ENCODE measurements at regions not wholly inside any gene's neighbourhood (a gene's known extent, or its start where the extent isn't known, plus 50 kb on each side); places are given as distances from the start of the nearest gene placed in this dataset.

DNA sequence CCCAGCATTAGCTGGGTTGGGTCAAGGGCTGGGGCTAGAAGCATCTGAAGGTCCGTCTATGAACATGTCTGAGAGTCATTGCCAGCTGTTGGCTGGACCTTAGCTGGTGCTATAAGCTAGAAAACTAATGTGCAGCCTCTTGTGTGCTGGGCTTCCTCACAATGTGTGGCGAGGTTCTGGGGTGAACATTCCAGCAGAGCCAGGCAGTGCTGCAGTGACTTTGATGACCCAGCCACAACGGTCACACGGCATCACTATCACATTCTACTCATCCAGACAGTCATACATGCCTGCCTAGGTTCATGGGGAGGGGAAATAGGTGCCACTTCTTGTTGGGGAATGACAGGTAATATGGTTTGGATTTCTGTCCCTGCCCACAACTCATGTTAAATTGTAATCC lies 260.5 kb downstream of the CYP26B1 start:
- H3K36me3 ChIP-seq (ENCODE audit: control insufficient read depth, insufficient read depth, low read length), result no peaks in the 10 kb centered on the region
- H3K4me1 ChIP-seq (ENCODE audit: control insufficient read depth, insufficient read depth, low read length, poor library complexity, severe bottlenecking), result peaks cover 8% of the 10 kb centered on the region
- H3K27ac ChIP-seq (ENCODE audit: low read depth, low read length, severe bottlenecking), result no peak overlapping the region
- 91 to 93% methylated on average over 1 of the region's 4 CpGs for WGBS, 2 experiments (ENCODE audit: insufficient coverage in 2 of 2)
- peaks cover 3% of the 10 kb centered on the region for H3K9me3 ChIP-seq (ENCODE audit: control insufficient read depth, low read length)
- no peak overlapping the region for H3K4me3 ChIP-seq (ENCODE audit: extremely low read depth, insufficient read depth, low read length, poor library complexity, severe bottlenecking)

DNA sequence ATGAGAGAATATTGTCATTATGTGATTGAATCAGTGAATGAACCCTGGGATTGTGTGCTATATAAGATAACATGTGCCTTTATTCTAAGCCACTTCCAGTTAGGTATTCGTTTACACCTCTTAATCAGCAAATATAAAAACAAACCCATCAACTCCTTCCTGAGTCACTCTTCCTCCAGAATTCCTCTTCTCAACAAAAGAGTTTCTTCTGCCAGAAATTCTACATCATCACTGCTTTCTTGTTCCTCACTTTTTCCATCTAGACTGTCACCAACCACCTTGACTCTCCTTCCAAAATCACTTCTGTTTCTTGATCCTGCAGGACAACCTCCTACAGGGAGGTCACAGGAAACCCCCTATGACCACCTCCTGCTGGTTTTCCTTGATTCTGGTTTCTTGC lies 261.4 kb downstream of the CYP26B1 start:
- Histone ChIP-seq H3K4me1 (ENCODE audit: control insufficient read depth, insufficient read depth, low read length, poor library complexity, severe bottlenecking) (peaks cover 18% of the 10 kb centered on the region), H3K9me3 (ENCODE audit: control insufficient read depth, low read length) (peaks cover 3% of the 10 kb centered on the region), H3K36me3 (ENCODE audit: control insufficient read depth, insufficient read depth, low read length) (no peaks in the 10 kb centered on the region), H3K4me3 (ENCODE audit: extremely low read depth, insufficient read depth, low read length, poor library complexity, severe bottlenecking) (no peak overlapping the region), H3K27ac (ENCODE audit: low read depth, low read length, severe bottlenecking) (no peak overlapping the region)
- WGBS, 2 experiments (ENCODE audit: insufficient coverage in 2 of 2), result 90 to 100% methylated on average over 1 of the region's 1 CpG

DNA sequence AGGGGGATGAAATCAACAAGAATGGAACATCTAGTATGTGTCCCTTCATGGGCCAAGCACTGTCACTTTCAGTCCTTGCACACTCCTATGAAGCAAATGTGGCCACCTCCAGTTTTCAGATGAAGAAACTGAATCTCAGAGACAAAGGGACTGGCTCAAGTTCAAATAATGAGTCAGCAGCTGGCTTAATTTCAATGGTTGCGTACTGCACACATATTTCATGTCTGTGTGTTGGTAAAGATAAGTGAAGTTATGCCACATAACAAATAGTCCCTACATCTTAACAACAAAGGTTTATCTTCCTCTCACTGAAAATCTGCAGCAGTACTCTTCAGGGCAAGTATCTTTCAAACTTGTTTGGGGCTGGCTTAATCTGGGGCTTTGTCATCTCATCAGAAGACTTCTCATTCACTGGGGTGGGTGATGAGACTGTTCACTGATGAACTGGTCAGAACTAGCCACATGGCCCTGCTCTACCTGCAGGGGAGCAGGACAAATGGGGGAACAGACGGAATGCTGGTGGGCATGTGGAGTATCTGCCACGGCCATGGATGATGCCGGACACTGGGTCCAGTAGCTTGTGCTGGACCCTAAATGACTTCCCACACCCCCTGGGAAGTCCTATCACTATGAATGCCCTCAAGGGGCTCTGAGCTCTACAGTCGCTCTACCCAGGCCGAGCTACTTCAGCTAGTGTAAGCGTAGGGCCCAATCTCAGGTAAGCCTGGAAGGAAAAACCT lies 263.2 kb downstream of the CYP26B1 start:
- Histone ChIP-seq H3K36me3 (ENCODE audit: control insufficient read depth, insufficient read depth, low read length) (no peaks in the 10 kb centered on the region), H3K27ac (ENCODE audit: low read depth, low read length, severe bottlenecking) (no peak overlapping the region), H3K4me1 (ENCODE audit: control insufficient read depth, insufficient read depth, low read length, poor library complexity, severe bottlenecking) (peaks cover 31% of the 10 kb centered on the region), H3K4me3 (ENCODE audit: extremely low read depth, insufficient read depth, low read length, poor library complexity, severe bottlenecking) (no peak overlapping the region), H3K9me3 (ENCODE audit: control insufficient read depth, low read length) (peaks cover 3% of the 10 kb centered on the region)
- 95 to 96% methylated on average over 6 of the region's 7 CpGs for WGBS, 2 experiments (ENCODE audit: insufficient coverage in 2 of 2)

GRCh38 chr2:71882949-71883472 lies 264.7 kb downstream of the CYP26B1 start:
- Histone ChIP-seq H3K36me3 (ENCODE audit: control insufficient read depth, insufficient read depth, low read length) (no peaks in the 10 kb centered on the region), H3K9me3 (ENCODE audit: control insufficient read depth, low read length) (peaks cover 3% of the 10 kb centered on the region), H3K4me1 (ENCODE audit: control insufficient read depth, insufficient read depth, low read length, poor library complexity, severe bottlenecking) (peaks cover 31% of the 10 kb centered on the region), H3K27ac (ENCODE audit: low read depth, low read length, severe bottlenecking) (no peak overlapping the region), H3K4me3 (ENCODE audit: extremely low read depth, insufficient read depth, low read length, poor library complexity, severe bottlenecking) (no peak overlapping the region)
- WGBS, 2 experiments (ENCODE audit: insufficient coverage in 2 of 2), result 83 to 85% methylated on average over 7 to 8 of the region's 8 CpGs

DNA sequence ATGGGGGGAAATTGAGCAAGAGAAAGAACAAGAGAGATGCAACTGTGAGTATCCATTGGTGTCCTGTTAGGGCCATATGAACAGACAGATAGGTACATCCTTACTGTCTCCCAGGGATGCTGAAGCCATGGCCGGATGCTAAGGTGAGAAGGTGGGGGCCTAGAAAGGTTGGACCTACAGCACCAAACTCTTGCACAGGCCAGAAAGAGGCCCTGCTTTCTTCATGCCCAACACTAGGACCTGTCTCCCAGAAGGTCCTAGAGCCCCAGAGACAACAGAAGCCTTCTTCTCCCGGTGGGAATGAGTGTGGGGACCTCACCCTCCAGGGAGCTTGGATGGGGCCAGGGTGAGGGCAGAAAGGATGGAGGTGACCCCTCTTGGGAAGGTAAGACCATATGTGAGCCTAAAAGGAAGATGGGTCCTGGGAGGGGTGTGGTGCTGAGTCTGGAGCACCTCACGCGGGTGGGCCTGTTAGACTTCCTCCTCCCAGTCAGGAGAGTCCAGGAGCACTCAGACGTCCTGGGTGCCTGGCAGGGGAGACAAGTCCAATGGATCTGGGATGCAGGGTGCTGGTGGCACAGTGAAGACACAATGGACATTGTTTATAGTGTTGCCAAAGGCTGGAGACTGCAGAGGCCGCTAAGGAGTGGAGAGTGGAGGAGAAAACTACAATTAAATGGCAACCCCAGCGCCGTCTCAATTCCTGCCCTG lies 265.3 kb downstream of the CYP26B1 start:
- peaks cover 3% of the 10 kb centered on the region for H3K9me3 ChIP-seq (ENCODE audit: control insufficient read depth, low read length)
- H3K36me3 ChIP-seq (ENCODE audit: control insufficient read depth, insufficient read depth, low read length), result no peaks in the 10 kb centered on the region
- no peak overlapping the region for H3K27ac ChIP-seq (ENCODE audit: low read depth, low read length, severe bottlenecking)
- H3K4me3 ChIP-seq (ENCODE audit: extremely low read depth, insufficient read depth, low read length, poor library complexity, severe bottlenecking), result no peak overlapping the region
- 92 to 98% methylated on average over 6 to 7 of the region's 8 CpGs for WGBS, 2 experiments (ENCODE audit: insufficient coverage in 2 of 2)
- peaks cover 31% of the 10 kb centered on the region for H3K4me1 ChIP-seq (ENCODE audit: control insufficient read depth, insufficient read depth, low read length, poor library complexity, severe bottlenecking)

DNA sequence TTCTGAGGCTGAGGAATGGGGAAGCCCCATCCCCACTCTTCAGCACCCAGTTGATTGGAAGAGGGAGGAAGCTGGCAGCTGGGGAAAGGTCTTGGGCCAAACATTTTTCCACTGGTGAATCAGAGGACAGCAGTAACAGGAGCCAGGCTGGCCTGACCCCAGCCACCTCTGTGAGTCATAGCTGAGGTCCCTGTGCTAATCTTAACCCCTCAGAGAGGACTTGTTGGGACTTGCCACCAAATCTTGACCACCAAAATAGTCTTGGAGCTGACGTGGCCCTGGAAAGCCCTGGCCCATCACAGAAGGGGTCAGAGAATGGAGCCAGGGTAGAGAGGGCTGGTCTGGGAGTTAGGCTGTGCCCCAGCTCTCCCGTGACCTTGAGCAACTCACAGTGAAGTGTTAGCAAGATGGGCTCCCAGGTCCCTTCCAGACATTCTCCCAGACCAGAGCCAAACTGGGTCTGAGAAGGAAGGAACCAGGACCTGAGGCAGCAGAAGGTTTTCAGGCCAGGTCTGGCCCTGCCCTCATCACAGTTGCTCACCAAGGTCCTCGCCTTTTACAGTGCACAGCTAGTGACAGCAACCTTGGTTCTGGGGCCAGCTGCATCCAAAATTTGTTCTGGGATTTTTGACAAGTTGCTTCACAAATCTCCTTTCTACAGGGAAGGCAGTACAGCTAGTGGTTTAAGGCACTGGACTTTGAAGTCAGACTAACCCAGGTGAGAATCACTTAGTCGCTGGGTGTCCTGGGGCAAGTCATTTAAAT lies 266.6 kb downstream of the CYP26B1 start:
- no peak overlapping the region for H3K4me3 ChIP-seq (ENCODE audit: extremely low read depth, insufficient read depth, low read length, poor library complexity, severe bottlenecking)
- H3K36me3 ChIP-seq (ENCODE audit: control insufficient read depth, insufficient read depth, low read length), result no peaks in the 10 kb centered on the region
- H3K27ac ChIP-seq (ENCODE audit: low read depth, low read length, severe bottlenecking), result peak overlapping the region; percentile 16
- H3K9me3 ChIP-seq (ENCODE audit: control insufficient read depth, low read length), result peaks cover 3% of the 10 kb centered on the region
- WGBS, 2 experiments (ENCODE audit: insufficient coverage in 2 of 2), result 96 to 100% methylated on average over 4 of the region's 4 CpGs
- peaks cover 31% of the 10 kb centered on the region for H3K4me1 ChIP-seq (ENCODE audit: control insufficient read depth, insufficient read depth, low read length, poor library complexity, severe bottlenecking)

- no peak overlapping the region for H3K27ac ChIP-seq (ENCODE audit: low read depth, low read length, severe bottlenecking)
- H3K4me3 ChIP-seq (ENCODE audit: extremely low read depth, insufficient read depth, low read length, poor library complexity, severe bottlenecking), result no peak overlapping the region
- no peaks in the 10 kb centered on the region for H3K9me3 ChIP-seq (ENCODE audit: control insufficient read depth, low read length)
- no peaks in the 10 kb centered on the region for H3K36me3 ChIP-seq (ENCODE audit: control insufficient read depth, insufficient read depth, low read length)
- H3K4me1 ChIP-seq (ENCODE audit: control insufficient read depth, insufficient read depth, low read length, poor library complexity, severe bottlenecking), result peaks cover 31% of the 10 kb centered on the region
- WGBS, 2 experiments (ENCODE audit: insufficient coverage in 2 of 2), result 95 to 100% methylated on average over 3 of the region's 3 CpGs
These were observed 267.4 kb downstream of the CYP26B1 start for GRCh38 chr2:71880287-71880686.

GRCh38 chr2:71879509-71880184 lies 268.0 kb downstream of the CYP26B1 start:
- Histone ChIP-seq H3K27ac (ENCODE audit: low read depth, low read length, severe bottlenecking) (no peak overlapping the region), H3K4me1 (ENCODE audit: control insufficient read depth, insufficient read depth, low read length, poor library complexity, severe bottlenecking) (peaks cover 31% of the 10 kb centered on the region), H3K36me3 (ENCODE audit: control insufficient read depth, insufficient read depth, low read length) (no peaks in the 10 kb centered on the region), H3K9me3 (ENCODE audit: control insufficient read depth, low read length) (no peaks in the 10 kb centered on the region), H3K4me3 (ENCODE audit: extremely low read depth, insufficient read depth, low read length, poor library complexity, severe bottlenecking) (no peak overlapping the region)
- WGBS, 2 experiments (ENCODE audit: insufficient coverage in 2 of 2), result 97 to 98% methylated on average over 3 to 8 of the region's 13 CpGs

DNA sequence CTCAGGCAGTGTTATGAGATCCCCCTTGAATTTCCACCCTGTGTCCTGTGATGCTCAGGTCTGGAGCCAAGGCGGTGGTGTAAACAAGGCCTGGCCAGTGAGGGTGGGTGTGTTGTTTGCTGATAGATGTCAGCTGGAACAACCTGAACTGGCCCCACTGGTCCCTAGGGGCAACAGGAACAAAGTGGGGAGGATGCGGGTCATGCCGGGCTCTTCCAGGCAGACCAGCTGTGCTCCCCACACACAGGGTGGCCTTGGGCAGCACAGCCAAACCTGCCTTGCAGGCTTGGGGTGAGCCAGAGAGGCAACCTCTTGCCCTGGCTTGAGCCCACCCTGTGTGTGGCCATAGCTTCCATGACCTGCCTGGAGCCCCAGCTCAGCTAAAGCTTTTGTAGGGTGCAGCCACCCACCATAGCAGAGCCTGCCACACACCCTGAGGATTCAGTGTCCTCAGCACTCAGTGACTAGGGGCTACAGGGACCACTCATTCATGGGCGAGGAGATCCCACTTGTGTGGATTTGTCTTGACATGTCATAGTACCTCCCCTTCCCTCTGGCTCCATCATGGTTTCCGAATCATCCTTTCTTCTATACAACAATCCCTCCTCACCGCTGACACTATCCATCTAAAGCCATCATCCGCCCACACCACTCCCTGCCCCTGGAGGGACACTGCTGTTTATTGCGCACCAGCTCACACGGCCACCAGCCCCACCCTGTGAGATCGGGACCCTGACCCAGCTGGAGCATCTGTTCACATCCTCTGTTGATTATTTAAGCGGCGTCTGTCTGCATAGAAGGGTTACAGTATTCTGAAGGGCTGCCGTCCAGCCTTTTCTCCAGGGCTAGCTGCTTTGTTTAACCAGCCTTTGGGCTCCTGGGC lies 268.8 kb downstream of the CYP26B1 start:
- no peaks in the 10 kb centered on the region for H3K9me3 ChIP-seq (ENCODE audit: control insufficient read depth, low read length)
- no peak overlapping the region for H3K4me3 ChIP-seq (ENCODE audit: extremely low read depth, insufficient read depth, low read length, poor library complexity, severe bottlenecking)
- H3K36me3 ChIP-seq (ENCODE audit: control insufficient read depth, insufficient read depth, low read length), result no peaks in the 10 kb centered on the region
- H3K4me1 ChIP-seq (ENCODE audit: control insufficient read depth, insufficient read depth, low read length, poor library complexity, severe bottlenecking), result peaks cover 31% of the 10 kb centered on the region
- 89 to 95% methylated on average over 12 to 13 of the region's 13 CpGs for WGBS, 2 experiments (ENCODE audit: insufficient coverage in 2 of 2)
- H3K27ac ChIP-seq (ENCODE audit: low read depth, low read length, severe bottlenecking), result no peak overlapping the region
